ENCODE measurements at regions not wholly inside any gene's neighbourhood (a gene's known extent, or its start where the extent isn't known, plus 50 kb on each side); places are given as distances from the start of the nearest gene placed in this dataset.

- H3K9ac ChIP-seq (ENCODE audit: low read depth, low read length, poor library complexity), result no peak overlapping the region
- H3K14ac ChIP-seq (ENCODE audit: low read length), result no peak overlapping the region
- no peaks in the 10 kb centered on the region for H3K27me3 ChIP-seq (ENCODE audit: control insufficient read depth in 3 of 3, insufficient read depth in 3 of 3, low read depth in 1 of 3, low read length in 3 of 3)
- H2BK12ac ChIP-seq (ENCODE audit: low read length), result no peak overlapping the region
- H3K9me3 ChIP-seq (replicated peaks in 1 of 2; ENCODE audit: control insufficient read depth in 2 of 2, insufficient read depth in 1 of 2, low read depth in 1 of 2, low read length in 2 of 2), result no peaks in the 10 kb centered on the region
- H2BK120ac ChIP-seq (ENCODE audit: low read depth, low read length), result no peak overlapping the region
- no peaks in the 10 kb centered on the region for H3K36me3 ChIP-seq (replicated peaks in 1 of 2; ENCODE audit: control insufficient read depth in 2 of 2, insufficient read depth in 2 of 2, low read length in 2 of 2)
- no peak overlapping the region for H3K4me2 ChIP-seq (ENCODE audit: insufficient read depth, low read length, poor library complexity, severe bottlenecking)
- no peak overlapping the region for H2BK15ac ChIP-seq (ENCODE audit: low read length)
- no peak overlapping the region for H2AK5ac ChIP-seq (ENCODE audit: low read depth, low read length)
- no peak overlapping the region for H4K91ac ChIP-seq (ENCODE audit: low read depth, low read length, poor library complexity)
- DNase-seq (ENCODE audit: low spot score), result no peak
- no peak overlapping the region for H3K27ac ChIP-seq (replicated peaks; ENCODE audit: low read length)
- no peak overlapping the region for H4K8ac ChIP-seq (ENCODE audit: low read depth, low read length)
- no peak overlapping the region for H3K23ac ChIP-seq (ENCODE audit: low read depth, low read length, poor library complexity)
- no peaks in the 10 kb centered on the region for H3K79me1 ChIP-seq (ENCODE audit: low read depth, low read length)
- no peak overlapping the region for H2BK5ac ChIP-seq (ENCODE audit: low read length)
- H2AFZ ChIP-seq (ENCODE audit: low read length), result no peak overlapping the region
- H3K4me3 ChIP-seq (ENCODE audit: low read length in 2 of 2), result no peak overlapping the region
- no peaks in the 10 kb centered on the region for H3K4me1 ChIP-seq (ENCODE audit: control insufficient read depth in 2 of 2, insufficient read depth in 1 of 2, low read depth in 1 of 2, low read length in 2 of 2)
- H3K4ac ChIP-seq (ENCODE audit: low read length), result no peak overlapping the region
- H3K18ac ChIP-seq (ENCODE audit: low read length), result no peak overlapping the region
- WGBS, 2 donors (ENCODE audit: extremely low coverage in 2 of 2, insufficient read length in 2 of 2, insufficient replicate concordance in 1 of 2), result no CpG with 5 or more reads among the region's 3 CpGs
These were observed 77.6 kb upstream of the ITM2A start for GRCh38 chrX:79444694-79445210.

GRCh38 chrX:79443121-79443520, 76.0 kb upstream of the ITM2A start:
- Histone ChIP-seq H3K36me3 (replicated peaks in 1 of 2; ENCODE audit: control insufficient read depth in 2 of 2, insufficient read depth in 2 of 2, low read length in 2 of 2) (no peaks in the 10 kb centered on the region), H2BK15ac (ENCODE audit: low read length) (no peak overlapping the region)
- no CpG with 5 or more reads among the region's 1 CpG for whole genome bisulfite sequencing, 2 donors (ENCODE audit: extremely low coverage in 2 of 2, insufficient read length in 2 of 2, insufficient replicate concordance in 1 of 2)

GRCh38 chrX:79440336-79440735, 73.2 kb upstream of the ITM2A start:
- Histone ChIP-seq H3K4ac (ENCODE audit: low read length) (no peak overlapping the region), H3K4me1 (ENCODE audit: control insufficient read depth in 2 of 2, insufficient read depth in 1 of 2, low read depth in 1 of 2, low read length in 2 of 2) (no peaks in the 10 kb centered on the region), H3K27me3 (ENCODE audit: control insufficient read depth in 3 of 3, insufficient read depth in 3 of 3, low read depth in 1 of 3, low read length in 3 of 3) (no peaks in the 10 kb centered on the region), H3K9me3 (replicated peaks in 1 of 2; ENCODE audit: control insufficient read depth in 2 of 2, insufficient read depth in 1 of 2, low read depth in 1 of 2, low read length in 2 of 2) (no peaks in the 10 kb centered on the region), H2BK120ac (ENCODE audit: low read depth, low read length) (no peak overlapping the region), H2BK12ac (ENCODE audit: low read length) (no peak overlapping the region), H3K18ac (ENCODE audit: low read length) (no peak overlapping the region), H3K27ac (replicated peaks; ENCODE audit: low read length) (no peak overlapping the region), H4K8ac (ENCODE audit: low read depth, low read length) (no peak overlapping the region), H3K14ac (ENCODE audit: low read length) (no peak overlapping the region), H3K4me2 (ENCODE audit: insufficient read depth, low read length, poor library complexity, severe bottlenecking) (no peak overlapping the region), H3K79me1 (ENCODE audit: low read depth, low read length) (no peaks in the 10 kb centered on the region), H2BK15ac (ENCODE audit: low read length) (no peak overlapping the region), H3K4me3 (ENCODE audit: low read length in 2 of 2) (no peak overlapping the region), H3K23ac (ENCODE audit: low read depth, low read length, poor library complexity) (no peak overlapping the region), H2AK5ac (ENCODE audit: low read depth, low read length) (no peak overlapping the region), H2BK5ac (ENCODE audit: low read length) (no peak overlapping the region), H2AFZ (ENCODE audit: low read length) (no peak overlapping the region), H4K91ac (ENCODE audit: low read depth, low read length, poor library complexity) (no peak overlapping the region), H3K9ac (ENCODE audit: low read depth, low read length, poor library complexity) (no peak overlapping the region), H3K36me3 (replicated peaks in 1 of 2; ENCODE audit: control insufficient read depth in 2 of 2, insufficient read depth in 2 of 2, low read length in 2 of 2) (no peaks in the 10 kb centered on the region)
- DNase-seq (ENCODE audit: low spot score), result no peak
- no CpG with 5 or more reads among the region's 5 CpGs for WGBS, 2 donors (ENCODE audit: extremely low coverage in 2 of 2, insufficient read length in 2 of 2, insufficient replicate concordance in 1 of 2)

More at GRCh38 chrX:79443121-79443520, 76.0 kb upstream of the ITM2A start:
- H3K4me2 ChIP-seq (ENCODE audit: insufficient read depth, low read length, poor library complexity, severe bottlenecking), result no peak overlapping the region
- H3K27ac ChIP-seq (replicated peaks; ENCODE audit: low read length), result no peak overlapping the region
- no peaks in the 10 kb centered on the region for H3K4me1 ChIP-seq (ENCODE audit: control insufficient read depth in 2 of 2, insufficient read depth in 1 of 2, low read depth in 1 of 2, low read length in 2 of 2)
- no peak overlapping the region for H4K91ac ChIP-seq (ENCODE audit: low read depth, low read length, poor library complexity)
- no peak overlapping the region for H3K9ac ChIP-seq (ENCODE audit: low read depth, low read length, poor library complexity)
- no peak overlapping the region for H2BK5ac ChIP-seq (ENCODE audit: low read length)
- H3K14ac ChIP-seq (ENCODE audit: low read length), result no peak overlapping the region
- H3K18ac ChIP-seq (ENCODE audit: low read length), result no peak overlapping the region
- H3K27me3 ChIP-seq (ENCODE audit: control insufficient read depth in 3 of 3, insufficient read depth in 3 of 3, low read depth in 1 of 3, low read length in 3 of 3), result no peaks in the 10 kb centered on the region
- no peaks in the 10 kb centered on the region for H3K79me1 ChIP-seq (ENCODE audit: low read depth, low read length)
- no peak overlapping the region for H2BK120ac ChIP-seq (ENCODE audit: low read depth, low read length)
- H3K23ac ChIP-seq (ENCODE audit: low read depth, low read length, poor library complexity), result no peak overlapping the region
- no peak overlapping the region for H4K8ac ChIP-seq (ENCODE audit: low read depth, low read length)
- H2AFZ ChIP-seq (ENCODE audit: low read length), result no peak overlapping the region
- H3K4ac ChIP-seq (ENCODE audit: low read length), result no peak overlapping the region
- no peak overlapping the region for H2AK5ac ChIP-seq (ENCODE audit: low read depth, low read length)
- no peak overlapping the region for H3K4me3 ChIP-seq (ENCODE audit: low read length in 2 of 2)
- H2BK12ac ChIP-seq (ENCODE audit: low read length), result no peak overlapping the region
- DNase-seq (ENCODE audit: low spot score), result no peak
- no peaks in the 10 kb centered on the region for H3K9me3 ChIP-seq (replicated peaks in 1 of 2; ENCODE audit: control insufficient read depth in 2 of 2, insufficient read depth in 1 of 2, low read depth in 1 of 2, low read length in 2 of 2)
